Memory B cell (primary cell): ENCODE measurements at regions not wholly inside any gene's neighbourhood (a gene's known extent, or its start where the extent isn't known, plus 50 kb on each side); places are given as distances from the start of the nearest gene placed in this dataset.
"Not testable (repeated sequence)": the region's sequence is repeated elsewhere in the genome, so short reads cannot be mapped to it uniquely, and the experiment has no call there.

Experiments
- ATAC-seq: fragments of 150-1000 bp; cut with Tn5 transposase; 2 replicates; pipeline ENCODE4 v1.10.0; 2021; ENCODE audit warnings: low read depth, mild to moderate bottlenecking, moderate library complexity
- DNase-seq, 2 donors: peaks; one replicate each; pipeline ENCODE4 v3.0.0; 2022; ENCODE audit warnings: low spot score in 2 of 2
- H3K27ac Mint-ChIP-seq: one replicate; pipeline ENCODE4 v1.8.0; 2022; ENCODE audit warnings: mild to moderate bottlenecking, moderate library complexity, mixed read lengths
- H3K27me3 Mint-ChIP-seq: one replicate; pipeline ENCODE4 v1.8.0; 2022; ENCODE audit warnings: mixed read lengths
- H3K36me3 Mint-ChIP-seq: one replicate; pipeline ENCODE4 v1.8.0; 2022; ENCODE audit warnings: mild to moderate bottlenecking, mixed read lengths
- H3K4me1 Mint-ChIP-seq: one replicate; pipeline ENCODE4 v1.8.0; 2022; ENCODE audit warnings: mixed read lengths
- H3K4me3 Mint-ChIP-seq: one replicate; pipeline ENCODE4 v1.8.0; 2022; ENCODE audit warnings: mild to moderate bottlenecking, moderate library complexity, mixed read lengths
- H3K9me3 Mint-ChIP-seq: one replicate; pipeline ENCODE4 v1.8.0; 2022; ENCODE audit warnings: mixed read lengths

DNA sequence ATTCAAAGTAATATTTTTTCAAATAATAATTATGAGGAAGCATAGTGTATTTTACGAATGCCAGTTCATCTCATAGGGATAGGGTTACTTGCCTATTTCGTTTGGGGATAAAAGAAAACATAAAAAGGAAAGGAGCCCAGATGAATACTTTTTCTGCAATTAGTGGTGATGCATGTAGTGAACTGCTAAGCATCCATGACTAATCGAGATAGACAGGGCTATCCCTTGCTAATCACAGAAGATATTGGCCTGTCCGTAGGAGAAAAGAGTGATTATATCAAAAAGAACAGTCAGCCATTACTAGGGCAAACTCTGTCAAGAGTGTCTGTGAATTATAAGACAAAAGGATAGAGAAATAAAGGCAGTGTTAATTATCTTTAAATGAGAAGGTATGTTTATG is 746.1 kb downstream of the C4orf33 start:
- H3K27ac Mint-ChIP-seq = no peak overlapping the region
- ATAC-seq (no peak), DNase-seq (no peak)
- H3K36me3 Mint-ChIP-seq = no peaks in the 10 kb centered on the region
- H3K27me3 Mint-ChIP-seq = no peaks in the 10 kb centered on the region
- no peaks in the 10 kb centered on the region for H3K4me1 Mint-ChIP-seq
- peaks cover 10% of the 10 kb centered on the region for H3K9me3 Mint-ChIP-seq
- no peak overlapping the region for H3K4me3 Mint-ChIP-seq

DNA sequence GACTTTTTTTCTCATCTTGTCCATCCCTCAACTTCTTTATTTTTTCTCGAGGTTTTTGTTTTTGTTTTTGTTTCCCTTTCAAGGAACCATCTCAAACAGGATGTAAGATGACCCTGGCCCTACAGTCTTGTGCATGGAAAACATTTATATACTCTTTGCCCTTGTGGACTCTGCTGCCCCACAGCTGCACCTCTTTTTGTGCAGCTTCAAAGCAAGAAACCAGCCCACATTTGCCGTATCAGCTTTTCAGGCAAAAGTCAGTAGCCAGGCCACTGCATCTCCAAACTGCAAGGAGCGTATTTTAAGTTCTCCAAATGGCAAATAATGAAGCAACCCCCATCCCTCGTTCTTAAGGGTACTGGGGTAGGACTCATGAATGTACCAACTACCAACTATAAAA is 756.5 kb downstream of the C4orf33 start:
- no peak overlapping the region for H3K4me3 Mint-ChIP-seq
- no peaks in the 10 kb centered on the region for H3K4me1 Mint-ChIP-seq
- no peak for ATAC-seq
- H3K9me3 Mint-ChIP-seq = peaks cover 3% of the 10 kb centered on the region
- no peak overlapping the region for H3K27ac Mint-ChIP-seq
- H3K27me3 Mint-ChIP-seq = no peaks in the 10 kb centered on the region
- no peaks in the 10 kb centered on the region for H3K36me3 Mint-ChIP-seq
- DNase-seq = no peak

DNA sequence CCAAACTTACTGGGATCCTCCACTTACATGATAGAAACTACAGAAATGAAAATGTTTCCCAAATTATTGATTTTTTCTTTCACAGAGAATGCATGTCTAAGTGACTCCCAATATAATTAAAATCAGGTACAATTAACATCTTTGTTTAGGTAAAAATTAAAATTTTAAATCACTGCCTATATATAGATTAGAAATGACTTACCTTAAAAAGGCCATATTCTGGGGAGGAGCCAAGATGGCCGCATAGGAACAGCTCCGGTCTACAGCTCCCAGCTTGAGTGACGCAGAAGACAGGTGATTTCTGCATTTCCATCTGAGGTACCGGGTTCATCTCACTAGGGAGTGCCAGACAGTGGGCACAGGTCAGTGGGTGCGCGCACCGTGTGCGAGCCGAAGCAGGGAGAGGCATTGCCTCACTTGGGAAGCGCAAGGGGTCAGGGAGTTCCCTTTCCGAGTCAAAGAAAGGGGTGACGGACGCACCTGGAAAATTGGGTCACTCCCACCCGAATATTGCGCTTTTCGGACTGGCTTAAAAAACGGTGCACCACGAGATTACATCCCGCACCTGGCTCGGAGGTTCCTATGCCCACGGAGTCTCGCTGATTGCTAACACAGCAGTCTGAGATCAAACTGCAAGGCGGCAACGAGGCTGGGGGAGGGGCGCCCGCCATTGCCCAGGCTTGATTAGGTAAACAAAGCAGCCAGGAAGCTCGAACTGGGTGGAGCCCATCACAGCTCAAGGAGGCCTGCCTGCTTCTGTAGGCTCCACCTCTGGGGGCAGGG is 757.9 kb downstream of the C4orf33 start:
- not testable (repeated sequence) for DNase-seq, H3K4me1 Mint-ChIP-seq, ATAC-seq, H3K9me3 Mint-ChIP-seq, H3K27ac Mint-ChIP-seq, H3K27me3 Mint-ChIP-seq, H3K4me3 Mint-ChIP-seq, H3K36me3 Mint-ChIP-seq

DNA sequence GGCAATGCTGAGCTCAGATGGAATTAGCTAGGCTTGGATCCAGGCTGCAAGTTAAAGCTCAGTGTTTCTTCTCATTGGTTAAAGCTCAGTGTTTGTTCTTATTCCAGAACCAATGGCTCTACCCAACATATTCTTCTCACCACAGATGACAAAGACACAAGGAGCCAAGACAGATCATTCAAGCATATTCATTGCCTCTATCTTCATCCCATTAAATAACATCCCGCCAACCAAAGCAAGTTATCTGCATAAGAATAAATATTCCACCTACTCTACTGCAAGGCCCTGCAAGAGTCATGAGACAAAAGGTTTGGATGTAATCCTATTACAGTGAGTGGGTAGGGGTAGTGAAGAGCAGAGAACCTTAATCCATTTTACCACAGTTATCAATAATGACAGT is 766.5 kb downstream of the C4orf33 start:
- Mint-ChIP-seq H3K4me3 (no peak overlapping the region), H3K27ac (no peak overlapping the region), H3K36me3 (no peaks in the 10 kb centered on the region), H3K4me1 (no peaks in the 10 kb centered on the region), H3K27me3 (no peaks in the 10 kb centered on the region), H3K9me3 (peaks cover 2% of the 10 kb centered on the region)
- DNase-seq (no peak), ATAC-seq (no peak)

DNA sequence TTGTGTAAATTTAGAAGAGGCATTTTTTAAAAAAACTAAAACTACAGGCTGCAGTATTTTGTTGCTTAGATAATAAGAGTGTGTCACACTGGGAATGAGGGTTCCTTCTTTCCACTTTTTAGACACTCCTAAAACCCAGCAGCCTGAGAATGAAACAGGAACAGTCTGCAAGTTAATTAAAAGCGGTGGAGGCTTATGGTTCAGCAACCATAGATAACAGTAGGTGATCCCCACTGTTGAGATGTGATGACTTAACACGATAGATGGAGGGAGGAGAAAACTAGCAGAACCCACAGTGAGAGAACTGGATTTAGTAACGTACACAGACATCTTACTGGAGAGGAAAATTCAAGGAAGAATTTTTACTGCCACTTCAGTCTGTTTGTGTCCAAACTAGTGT is 767.3 kb downstream of the C4orf33 start:
- Mint-ChIP-seq H3K36me3 (no peaks in the 10 kb centered on the region), H3K27ac (no peak overlapping the region), H3K27me3 (no peaks in the 10 kb centered on the region), H3K4me1 (no peaks in the 10 kb centered on the region), H3K4me3 (no peak overlapping the region), H3K9me3 (peaks cover 2% of the 10 kb centered on the region)
- no peak for ATAC-seq
- DNase-seq = no peak

DNA sequence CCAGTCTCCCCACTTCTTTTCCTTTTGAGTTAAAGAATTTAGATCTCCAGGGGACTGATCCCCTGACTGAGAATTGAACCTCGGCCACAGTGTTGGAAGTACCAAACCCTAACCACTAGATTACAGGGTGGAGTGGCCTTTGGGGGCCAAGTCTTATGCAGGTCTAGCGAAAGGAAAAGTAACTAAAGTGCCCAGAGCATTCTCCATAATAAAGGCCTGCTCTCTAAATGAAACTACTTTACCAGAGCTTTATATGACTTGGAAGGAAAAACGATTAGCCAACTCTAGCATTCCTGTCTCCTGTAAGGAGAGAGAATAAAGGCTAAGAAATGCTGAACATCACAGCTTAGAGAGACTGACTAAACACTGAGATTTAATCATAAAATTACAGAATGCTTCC is 788.0 kb downstream of the C4orf33 start:
- no peaks in the 10 kb centered on the region for H3K27me3 Mint-ChIP-seq
- H3K36me3 Mint-ChIP-seq = no peaks in the 10 kb centered on the region
- peaks cover 7% of the 10 kb centered on the region for H3K9me3 Mint-ChIP-seq
- DNase-seq = no peak
- H3K27ac Mint-ChIP-seq = no peak overlapping the region
- ATAC-seq = no peak
- H3K4me1 Mint-ChIP-seq = no peaks in the 10 kb centered on the region
- no peak overlapping the region for H3K4me3 Mint-ChIP-seq

DNA sequence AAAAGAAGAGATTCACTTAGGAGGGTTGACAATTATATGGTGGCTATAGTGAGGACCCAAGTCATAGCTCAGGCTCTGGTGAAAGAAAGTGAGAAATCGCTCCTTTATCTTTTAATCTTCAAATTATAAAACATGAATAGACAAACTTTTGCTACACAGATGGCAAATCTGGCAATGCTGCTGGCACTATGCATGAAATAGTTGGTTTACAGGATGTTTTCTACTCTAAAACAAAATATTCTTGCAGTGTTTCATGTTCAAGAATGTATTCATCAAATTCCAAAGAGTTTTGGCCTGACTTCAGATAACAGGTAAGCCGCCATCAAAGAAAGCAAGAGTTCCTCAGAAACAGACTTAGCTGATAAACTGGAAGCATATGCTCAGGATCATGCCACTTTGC is 801.2 kb downstream of the C4orf33 start:
- DNase-seq = no peak
- Mint-ChIP-seq H3K36me3 (no peaks in the 10 kb centered on the region), H3K4me1 (no peaks in the 10 kb centered on the region), H3K9me3 (peaks cover 8% of the 10 kb centered on the region), H3K27me3 (no peaks in the 10 kb centered on the region), H3K27ac (no peak overlapping the region), H3K4me3 (no peak overlapping the region)
- no peak for ATAC-seq

DNA sequence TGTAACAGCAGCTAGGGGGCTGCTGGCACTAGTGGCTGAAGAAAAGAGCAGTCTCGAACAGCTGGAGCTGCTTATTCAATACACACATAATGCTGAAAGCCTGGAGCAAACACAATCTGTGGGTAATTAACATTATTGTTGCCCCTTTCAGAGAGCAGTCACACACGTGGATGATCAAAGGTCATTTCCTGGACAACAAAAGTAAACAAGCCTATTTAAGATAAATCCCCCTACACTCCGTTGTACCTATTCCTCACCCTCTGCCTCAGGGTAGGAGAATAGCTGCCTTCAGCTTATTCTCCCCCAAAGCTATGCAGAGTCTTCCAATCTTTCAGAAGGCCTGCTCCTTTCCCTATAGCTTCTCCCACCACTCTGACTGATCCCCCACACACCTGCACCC is 803.9 kb downstream of the C4orf33 start:
- no peak overlapping the region for H3K27ac Mint-ChIP-seq
- H3K36me3 Mint-ChIP-seq = no peaks in the 10 kb centered on the region
- no peak for ATAC-seq
- DNase-seq = no peak
- no peak overlapping the region for H3K4me3 Mint-ChIP-seq
- no peaks in the 10 kb centered on the region for H3K4me1 Mint-ChIP-seq
- H3K27me3 Mint-ChIP-seq = no peaks in the 10 kb centered on the region
- H3K9me3 Mint-ChIP-seq = peaks cover 8% of the 10 kb centered on the region

DNA sequence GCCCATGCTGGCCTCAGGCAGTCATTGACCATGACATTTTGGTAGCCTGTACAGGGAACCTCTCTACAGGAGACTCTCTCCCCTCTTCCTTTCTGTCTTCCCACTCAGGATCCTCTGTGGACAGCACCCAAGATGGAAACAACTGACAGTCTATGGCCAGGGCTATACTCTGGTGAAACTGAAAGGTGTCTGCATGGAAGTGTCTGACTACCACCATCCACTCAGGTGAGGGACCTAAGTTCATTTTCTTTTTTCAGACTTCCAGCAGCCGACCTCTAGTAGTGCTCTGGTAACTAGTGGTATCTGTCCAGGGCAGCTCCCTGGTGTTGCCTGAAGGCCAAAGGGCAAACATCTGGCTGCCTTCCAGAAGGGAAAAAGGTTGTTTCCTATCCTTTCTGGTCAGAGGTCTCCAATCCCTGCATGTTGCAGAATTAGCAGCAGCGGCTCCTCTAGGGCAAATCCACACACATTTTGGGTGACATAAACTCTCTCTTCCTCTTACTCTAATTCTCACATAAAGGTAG is 804.5 kb downstream of the C4orf33 start:
- ATAC-seq = no peak
- Mint-ChIP-seq H3K36me3 (no peaks in the 10 kb centered on the region), H3K27ac (no peak overlapping the region), H3K27me3 (no peaks in the 10 kb centered on the region), H3K9me3 (peaks cover 8% of the 10 kb centered on the region), H3K4me3 (no peak overlapping the region), H3K4me1 (no peaks in the 10 kb centered on the region)
- DNase-seq = no peak

DNA sequence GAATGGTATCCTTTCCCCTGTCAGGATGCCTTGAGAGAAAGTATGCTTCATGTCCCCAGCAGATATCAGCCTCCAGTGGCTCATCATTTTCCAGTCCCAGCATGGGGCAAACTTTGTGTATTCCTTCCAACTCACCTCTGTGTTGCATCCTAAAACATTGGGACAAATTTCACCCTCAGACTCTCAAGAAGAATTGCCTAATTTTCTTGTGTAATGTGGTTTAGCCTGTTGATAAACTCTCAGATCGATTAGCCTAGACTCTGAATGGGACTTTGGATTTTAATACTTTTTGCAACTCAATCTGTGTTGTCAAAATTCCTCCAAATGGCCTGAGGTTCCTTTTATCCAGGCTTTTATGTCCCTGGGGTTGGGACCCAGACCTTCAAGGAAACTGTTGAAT is 805.3 kb downstream of the C4orf33 start:
- DNase-seq (no peak), ATAC-seq (no peak)
- Mint-ChIP-seq H3K4me3 (no peak overlapping the region), H3K36me3 (no peaks in the 10 kb centered on the region), H3K4me1 (no peaks in the 10 kb centered on the region), H3K27me3 (no peaks in the 10 kb centered on the region), H3K27ac (no peak overlapping the region), H3K9me3 (peaks cover 8% of the 10 kb centered on the region)

DNA sequence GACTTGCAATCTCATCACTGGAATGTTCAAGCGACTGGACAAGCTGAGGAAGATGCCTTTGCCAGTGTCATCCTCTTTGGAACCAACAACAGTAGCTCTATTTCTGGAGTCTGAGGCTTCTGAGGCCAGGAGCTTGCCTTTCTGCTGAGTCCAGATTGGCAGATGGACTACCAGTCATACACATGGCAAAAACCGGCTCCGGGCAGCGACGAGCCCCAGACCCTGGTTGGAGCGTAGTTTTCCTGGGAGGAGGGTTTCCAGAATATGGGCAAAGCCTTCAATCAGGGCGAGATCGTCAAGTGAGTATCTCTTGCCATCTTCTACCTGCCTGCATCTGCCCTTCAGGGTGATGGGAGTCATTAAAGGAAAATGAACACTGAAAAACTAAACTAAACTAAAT is 807.9 kb downstream of the C4orf33 start:
- Mint-ChIP-seq H3K36me3 (no peaks in the 10 kb centered on the region), H3K4me3 (no peak overlapping the region), H3K27me3 (no peaks in the 10 kb centered on the region), H3K27ac (no peak overlapping the region), H3K4me1 (no peaks in the 10 kb centered on the region), H3K9me3 (peaks cover 9% of the 10 kb centered on the region)
- DNase-seq (no peak), ATAC-seq (no peak)

DNA sequence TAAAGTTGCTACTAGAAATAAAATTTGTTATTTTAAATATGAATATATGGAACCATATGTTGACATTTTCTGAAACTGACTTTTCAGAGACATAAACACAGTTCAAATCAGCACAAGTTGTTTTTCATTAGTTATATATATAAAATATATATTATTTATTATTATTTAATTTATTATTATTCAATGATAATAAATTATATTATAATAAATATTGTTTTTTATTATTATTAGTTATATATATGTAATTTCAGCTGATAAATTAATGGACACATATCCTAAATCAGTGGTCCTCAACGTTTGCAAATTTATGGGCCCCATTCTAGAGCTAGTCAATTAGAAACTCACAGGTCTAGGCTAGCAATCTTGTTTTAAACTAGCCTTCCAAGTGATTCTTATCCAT is 809.3 kb downstream of the C4orf33 start:
- Mint-ChIP-seq H3K36me3 (no peaks in the 10 kb centered on the region), H3K9me3 (peaks cover 10% of the 10 kb centered on the region), H3K4me3 (no peak overlapping the region), H3K27ac (no peak overlapping the region), H3K4me1 (no peaks in the 10 kb centered on the region), H3K27me3 (no peaks in the 10 kb centered on the region)
- DNase-seq (no peak), ATAC-seq (no peak)

DNA sequence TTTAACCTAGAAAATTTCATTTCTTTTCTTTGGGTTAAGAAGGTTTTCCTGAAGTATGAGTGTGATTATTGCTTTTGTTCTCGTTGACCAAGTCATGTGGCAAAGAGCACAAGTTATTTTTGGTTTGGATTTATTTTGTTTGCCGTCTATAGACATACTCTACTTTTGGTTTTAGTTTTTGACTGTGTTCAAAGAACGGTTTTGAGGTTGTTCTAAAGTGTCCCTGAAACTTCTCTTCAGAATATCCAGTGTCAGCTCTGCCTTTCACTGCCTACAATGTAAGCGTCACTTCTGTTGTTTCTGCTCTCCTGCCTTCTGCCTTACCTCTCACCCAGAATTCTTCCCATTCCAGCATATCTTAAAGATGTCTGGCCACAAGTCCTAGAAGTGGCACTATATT is 812.2 kb downstream of the C4orf33 start:
- peaks cover 7% of the 10 kb centered on the region for H3K9me3 Mint-ChIP-seq
- ATAC-seq (no peak), DNase-seq (no peak)
- no peak overlapping the region for H3K27ac Mint-ChIP-seq
- H3K36me3 Mint-ChIP-seq = no peaks in the 10 kb centered on the region
- H3K4me1 Mint-ChIP-seq = no peaks in the 10 kb centered on the region
- no peak overlapping the region for H3K4me3 Mint-ChIP-seq
- no peaks in the 10 kb centered on the region for H3K27me3 Mint-ChIP-seq

DNA sequence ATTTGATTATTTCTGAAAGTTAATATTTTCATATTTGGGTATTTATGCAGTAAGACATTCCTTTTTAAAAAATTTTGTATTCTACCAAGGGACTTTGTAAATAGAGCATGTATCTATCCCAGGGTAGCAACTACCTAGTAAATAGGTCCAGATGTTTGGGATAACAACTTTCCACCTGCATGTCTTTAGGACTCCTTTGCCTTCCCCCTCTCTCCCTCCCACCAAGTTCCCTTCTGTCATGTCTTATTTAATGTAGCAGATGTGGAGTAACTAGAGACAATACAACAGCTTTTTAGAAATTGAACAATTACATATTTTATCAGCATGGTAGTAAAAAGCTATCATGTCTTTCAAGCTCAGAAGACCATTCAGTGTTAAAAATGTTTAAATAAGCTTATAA is 821.0 kb downstream of the C4orf33 start:
- no peaks in the 10 kb centered on the region for H3K4me1 Mint-ChIP-seq
- ATAC-seq (no peak), DNase-seq (no peak)
- H3K9me3 Mint-ChIP-seq = no peaks in the 10 kb centered on the region
- H3K27me3 Mint-ChIP-seq = no peaks in the 10 kb centered on the region
- H3K36me3 Mint-ChIP-seq = no peaks in the 10 kb centered on the region
- H3K4me3 Mint-ChIP-seq = no peak overlapping the region
- H3K27ac Mint-ChIP-seq = no peak overlapping the region

DNA sequence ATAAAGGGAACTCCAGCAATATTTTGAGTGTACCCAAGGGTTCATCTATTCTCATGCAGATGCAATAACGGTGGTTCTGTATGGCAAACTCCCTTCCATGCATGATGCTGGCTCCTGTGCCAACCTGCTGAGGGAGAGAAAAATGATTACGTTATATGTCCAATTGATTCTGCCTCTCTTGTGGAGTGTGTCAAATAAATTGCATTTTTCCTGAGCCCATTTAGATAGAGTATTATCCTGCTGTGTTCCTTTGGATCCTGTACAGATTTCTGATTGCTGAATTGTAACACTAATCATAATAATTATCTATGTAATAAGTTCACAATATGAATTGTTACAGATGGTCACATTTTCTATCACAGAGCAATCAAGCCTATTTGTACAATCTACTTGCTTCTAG is 821.7 kb downstream of the C4orf33 start:
- no peaks in the 10 kb centered on the region for H3K27me3 Mint-ChIP-seq
- no peaks in the 10 kb centered on the region for H3K36me3 Mint-ChIP-seq
- H3K9me3 Mint-ChIP-seq = no peaks in the 10 kb centered on the region
- no peak overlapping the region for H3K4me3 Mint-ChIP-seq
- no peaks in the 10 kb centered on the region for H3K4me1 Mint-ChIP-seq
- DNase-seq (no peak), ATAC-seq (no peak)
- no peak overlapping the region for H3K27ac Mint-ChIP-seq
